CD14-positive monocyte (primary cell): ENCODE measurements at regions not wholly inside any gene's neighbourhood (a gene's known extent, or its start where the extent isn't known, plus 50 kb on each side); places are given as distances from the start of the nearest gene placed in this dataset.

Experiments used
- DNase-seq, 3 donors: peaks; one replicate each; pipeline ENCODE4 v3.0.0-alpha.2; 2011 to 2022
- H2AFZ ChIP-seq: 2 replicates; pipeline ENCODE4 v1.6.0; 2012; ENCODE audit warnings: mild to moderate bottlenecking, low read depth, low read length, inconsistent platforms; ENCODE audit not compliant: insufficient read depth, poor library complexity, severe bottlenecking
- H3K27ac ChIP-seq, 2 donors: 1 replicate in 1 of 2; 2 replicates in 1 of 2; pipeline ENCODE4 v1.5.1; 2012 to 2013; ENCODE audit warnings: low read length in 2 of 2, control low read depth in 1 of 2, inconsistent platforms in 1 of 2, low read depth in 1 of 2, mild to moderate bottlenecking in 1 of 2
- H3K27me3 ChIP-seq, 2 donors: one replicate each; pipeline versions ENCODE4 v1.6.0 to v1.6.1; 2011 to 2013; ENCODE audit warnings: low read length in 2 of 2; ENCODE audit not compliant: control insufficient read depth in 2 of 2, insufficient read depth in 2 of 2
- H3K36me3 ChIP-seq, 2 donors: replicated peaks in 1 of 2; 1 replicate in 1 of 2; 2 replicates in 1 of 2; pipeline versions ENCODE4 v1.5.1 to v1.6.1; 2012 to 2013; ENCODE audit warnings: low read length in 2 of 2, control low read depth in 1 of 2, inconsistent platforms in 1 of 2, mild to moderate bottlenecking in 1 of 2; ENCODE audit not compliant: insufficient read depth in 2 of 2, control insufficient read depth in 1 of 2
- H3K4me1 ChIP-seq, 2 donors: 1 replicate in 1 of 2; 2 replicates in 1 of 2; pipeline versions ENCODE4 v1.5.1 to v1.6.1; 2012 to 2013; ENCODE audit warnings: low read length in 2 of 2, control low read depth in 1 of 2, inconsistent platforms in 1 of 2, mild to moderate bottlenecking in 1 of 2, moderate library complexity in 1 of 2; ENCODE audit not compliant: insufficient read depth in 2 of 2, control insufficient read depth in 1 of 2
- H3K4me2 ChIP-seq: replicated peaks from 2 replicates; pipeline ENCODE3; 2012; ENCODE audit warnings: low read length, moderate library complexity, mild to moderate bottlenecking; ENCODE audit not compliant: poor library complexity, severe bottlenecking; ENCODE audit errors: extremely low read depth
- H3K4me3 ChIP-seq, 3 experiments: fragments of 200-600 bp in 1 of 3; sonication (generic) in 1 of 3; replicated peaks in 1 of 3; 1 replicate in 2 of 3; 2 replicates in 1 of 3; pipeline ENCODE4 v1.5.1; 2011 to 2013; ENCODE audit warnings: low read length in 3 of 3, mild to moderate bottlenecking in 3 of 3, control low read depth in 2 of 3, low read depth in 2 of 3, inconsistent platforms in 1 of 3, moderate library complexity in 1 of 3
- H3K79me2 ChIP-seq: 2 replicates; pipeline ENCODE4 v1.6.0; 2012; ENCODE audit warnings: mild to moderate bottlenecking, control low read depth, inconsistent platforms, low read length, moderate library complexity; ENCODE audit not compliant: insufficient read depth
- H3K9ac ChIP-seq: 2 replicates; pipeline ENCODE4 v1.6.0; 2017; ENCODE audit warnings: low read length, mild to moderate bottlenecking; ENCODE audit not compliant: insufficient read depth, poor library complexity, severe bottlenecking
- H3K9me3 ChIP-seq, 2 donors: replicated peaks in 1 of 2; 1 replicate in 1 of 2; 2 replicates in 1 of 2; pipeline versions ENCODE4 v1.5.1 to v1.6.1; 2012 to 2013; ENCODE audit warnings: low read length in 2 of 2, control low read depth in 1 of 2; ENCODE audit not compliant: control insufficient read depth in 1 of 2, insufficient read depth in 1 of 2
- H4K20me1 ChIP-seq: 2 replicates; pipeline ENCODE4 v1.6.0; 2012; ENCODE audit warnings: mild to moderate bottlenecking, low read length, control low read depth, moderate library complexity; ENCODE audit not compliant: insufficient read depth
- H3K27ac Mint-ChIP-seq, 7 donors: one replicate each; pipeline ENCODE4 v1.8.0; 2020; ENCODE audit warnings: mild to moderate bottlenecking in 7 of 7, mixed read lengths in 7 of 7, moderate library complexity in 6 of 7, inconsistent platforms in 2 of 7
- H3K27me3 Mint-ChIP-seq, 3 donors: one replicate each; pipeline ENCODE4 v1.8.0; 2021 to 2022; ENCODE audit warnings: low read depth in 3 of 3, mild to moderate bottlenecking in 3 of 3, mixed read lengths in 3 of 3, moderate library complexity in 3 of 3, inconsistent platforms in 1 of 3
- H3K36me3 Mint-ChIP-seq, 2 donors: one replicate each; pipeline ENCODE4 v1.8.0; 2020; ENCODE audit warnings: mixed read lengths in 2 of 2, inconsistent platforms in 1 of 2, mild to moderate bottlenecking in 1 of 2
- H3K4me1 Mint-ChIP-seq: one replicate; pipeline ENCODE4 v1.8.0; 2020; ENCODE audit warnings: mild to moderate bottlenecking, mixed read lengths
- H3K4me3 Mint-ChIP-seq, 2 donors: one replicate each; pipeline ENCODE4 v1.8.0; 2020; ENCODE audit warnings: mild to moderate bottlenecking in 2 of 2, mixed read lengths in 2 of 2, moderate library complexity in 1 of 2
- H3K9me3 Mint-ChIP-seq, 7 donors: one replicate each; pipeline ENCODE4 v1.8.0; 2020 to 2022; ENCODE audit warnings: mixed read lengths in 7 of 7, mild to moderate bottlenecking in 6 of 7, moderate library complexity in 6 of 7, inconsistent platforms in 2 of 7
- CTCF ChIP-seq: fragments of 200-600 bp; IDR thresholded peaks from one replicate; pipeline ENCODE4 v1.8.0; 2022; ENCODE audit warnings: antibody characterized with exemption, mild to moderate bottlenecking
- WGBS: methylation state at CpG from one replicate; pipeline ENCODE4 v1.1.5; 2013; ENCODE audit warnings: missing lambda C conversion rate; ENCODE audit not compliant: insufficient coverage; 5-methylcytosine and 5-hydroxymethylcytosine counted together
- intact Hi-C, 2 donors: fragments of 100-400 bp; cut with micrococcal nuclease; formaldehyde crosslinking; loops; one replicate each; pipeline versions ENCODE4 v1.15.0 to v1.15.1; 2023

GRCh38 chr2:23306401-23306800 is 78.6 kb upstream of the KLHL29 start:
- Histone ChIP-seq H3K36me3 (no peaks in the 10 kb centered on the region), H2AFZ (no peak overlapping the region), H3K4me2 (no peak overlapping the region), H3K9me3 (no peaks in the 10 kb centered on the region), H3K27ac (no peak overlapping the region), H3K4me3 (no peak overlapping the region), H3K9ac (no peak overlapping the region), H3K27me3 (no peaks in the 10 kb centered on the region), H4K20me1 (no peaks in the 10 kb centered on the region), H3K79me2 (no peaks in the 10 kb centered on the region), H3K4me1 (no peaks in the 10 kb centered on the region)
- no peak for DNase-seq
- Mint-ChIP-seq H3K9me3 (peaks cover 0 to 3% (median 2%) of the 10 kb centered on the region in 7 donors), H3K27ac (no peak overlapping the region), H3K4me3 (no peak overlapping the region), H3K27me3 (peaks cover 0 to 7% (median 2%) of the 10 kb centered on the region in 3 donors), H3K36me3 (no peaks in the 10 kb centered on the region), H3K4me1 (no peaks in the 10 kb centered on the region)
- no peak for TF ChIP-seq CTCF
- 99% methylated on average over 7 of the region's 9 CpGs for WGBS
- intact Hi-C loops, result no loop called here

- no peak for TF ChIP-seq CTCF
- Histone ChIP-seq H3K9ac (no peak overlapping the region), H3K4me2 (no peak overlapping the region), H3K36me3 (no peaks in the 10 kb centered on the region), H2AFZ (no peak overlapping the region), H3K9me3 (no peaks in the 10 kb centered on the region), H3K4me1 (no peaks in the 10 kb centered on the region), H3K4me3 (no peak overlapping the region), H3K27me3 (no peaks in the 10 kb centered on the region), H4K20me1 (no peaks in the 10 kb centered on the region), H3K27ac (no peak overlapping the region), H3K79me2 (no peaks in the 10 kb centered on the region)
- Mint-ChIP-seq H3K9me3 (peaks cover 0 to 3% (median 2%) of the 10 kb centered on the region in 7 donors), H3K27me3 (peaks cover 2 to 7% (median 5%) of the 10 kb centered on the region in 3 donors), H3K4me1 (no peaks in the 10 kb centered on the region), H3K4me3 (no peak overlapping the region), H3K27ac (no peak overlapping the region), H3K36me3 (no peaks in the 10 kb centered on the region)
- no CpG with 5 or more reads among the region's 1 CpG for WGBS
- intact Hi-C loops, result no loop called here
- DNase-seq, result no peak
Measured at GRCh38 chr2:23311186-23311585, 73.8 kb upstream of the KLHL29 start.
